ENCODE measurements at regions not wholly inside any gene's neighbourhood (a gene's known extent, or its start where the extent isn't known, plus 50 kb on each side); places are given as distances from the start of the nearest gene placed in this dataset.

DNA sequence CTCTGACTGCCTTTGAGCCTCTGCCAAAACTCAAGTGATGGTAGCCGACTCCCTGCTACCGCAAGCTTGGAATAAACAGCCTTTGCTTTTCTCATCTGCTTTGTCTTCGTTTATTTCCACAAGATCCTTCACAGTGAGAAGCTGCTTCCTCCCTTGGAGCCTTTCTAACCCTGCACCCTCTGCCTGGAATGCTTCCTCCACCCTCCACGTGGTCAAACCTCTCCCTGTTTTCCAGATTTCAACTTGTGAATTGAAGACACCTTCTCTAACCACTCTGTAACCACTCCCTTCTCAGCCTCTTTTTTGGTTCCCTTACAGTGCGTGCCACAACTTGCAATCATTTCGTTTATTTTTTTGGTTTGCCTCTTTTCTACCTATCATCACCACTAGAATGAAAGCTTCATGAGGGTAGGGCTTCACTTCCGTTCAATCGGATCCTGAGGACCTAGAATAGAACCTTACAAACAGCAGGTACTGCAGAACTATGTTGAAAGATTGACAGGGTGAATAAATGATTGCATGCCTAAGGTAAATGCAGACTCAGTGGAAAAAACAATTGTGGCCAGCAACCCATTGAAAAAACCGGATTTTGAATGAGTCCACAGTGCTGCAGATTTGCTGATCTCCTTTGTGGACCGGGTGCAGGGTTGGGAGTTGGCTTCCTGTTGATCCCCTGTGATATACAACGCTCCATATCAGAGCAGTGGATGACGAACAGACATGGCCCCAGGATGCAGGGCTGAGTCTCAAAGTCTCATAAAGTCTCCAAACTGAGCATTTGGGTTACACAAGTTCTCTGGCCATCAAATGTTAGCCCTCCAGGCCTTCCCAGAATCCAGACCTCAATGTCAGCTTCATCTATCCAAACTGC is 51.0 kb upstream of the HIVEP1 start:
- TF ChIP-seq EZH2phosphoT487 (IDR thresholded peaks at IDR 0.05; ENCODE audit: insufficient read depth, low read depth) (no peak), EZH2 (IDR thresholded peaks at IDR 0.05; ENCODE audit: insufficient read depth, poor library complexity, severe bottlenecking) (no peak)
